ENCODE measurements at regions not wholly inside any gene's neighbourhood (a gene's known extent, or its start where the extent isn't known, plus 50 kb on each side); places are given as distances from the start of the nearest gene placed in this dataset.

DNA sequence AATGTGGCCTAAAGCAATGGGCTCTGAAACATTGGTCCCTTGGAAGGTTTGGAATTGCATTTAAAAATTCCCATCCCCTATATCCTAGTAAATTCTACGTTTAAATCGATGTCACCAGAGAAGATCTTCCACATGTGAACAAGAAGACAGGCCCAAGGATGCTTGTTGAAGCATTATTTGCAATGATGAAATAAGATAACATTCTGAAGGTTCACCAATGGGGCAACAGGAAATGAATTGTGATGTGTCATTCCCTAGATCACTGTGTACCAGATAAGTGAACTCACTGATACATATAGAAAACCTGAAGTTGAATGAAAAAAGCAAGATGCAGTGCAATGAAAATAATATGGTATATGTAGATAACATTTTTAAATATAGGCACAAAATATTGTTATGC is 464.3 kb upstream of the BTBD3 start:
- no peaks in the 10 kb centered on the region for H3K27me3 ChIP-seq (ENCODE audit: control insufficient read depth in 1 of 2, insufficient read depth in 2 of 2, low read length in 2 of 2)
- H3K4me1 ChIP-seq (ENCODE audit: insufficient read depth, low read length) = no peaks in the 10 kb centered on the region
- DNase-seq (ENCODE audit: low spot score) (no peak), ATAC-seq (no peak), FAIRE-seq (peak; percentile 15)
- 0% methylated on average over 2 of the region's 2 CpGs for WGBS (ENCODE audit: low lambda C conversion rate)
- POLR2A ChIA-PET = no interaction called here
- BruUV-seq (replicated peaks) = no TSS peak
- H3K27ac ChIP-seq (ENCODE audit: extremely low read length, insufficient read depth, low read length) = no peak overlapping the region
- H3K9ac ChIP-seq (ENCODE audit: insufficient read depth, low read depth, low read length) = no peak overlapping the region
- H3K4me3 ChIP-seq (replicated peaks in 1 of 3; ENCODE audit: insufficient read depth in 1 of 3, low read depth in 2 of 3, low read length in 3 of 3) = no peak overlapping the region
- no peaks in the 10 kb centered on the region for H3K36me3 ChIP-seq (replicated peaks in 1 of 2; ENCODE audit: control insufficient read depth in 1 of 2, insufficient read depth in 2 of 2, low read length in 2 of 2)
- H3K4me2 ChIP-seq (ENCODE audit: low read depth, low read length) = no peak overlapping the region
- in situ Hi-C loops (cut with HindIII; ENCODE audit: extremely low pct_ligation_motif_present, low pct_unique_long_range_greater_than_20kb) (no loop called here), intact Hi-C loops (cut with micrococcal nuclease; ENCODE audit: unreplicated experiment) (no loop called here)
- no peaks in the 10 kb centered on the region for H3K9me3 ChIP-seq (ENCODE audit: low read length)
- H4K20me1 ChIP-seq (ENCODE audit: insufficient read depth, low read length) = no peaks in the 10 kb centered on the region
- H2AFZ ChIP-seq (ENCODE audit: low read length) = no peak overlapping the region
- no peaks in the 10 kb centered on the region for H3K79me2 ChIP-seq (ENCODE audit: insufficient read depth, low read length)
- CTCF ChIA-PET (ENCODE audit: low intra/inter-chr PET ratio, low total read pairs) = no interaction called here
- no peak for TF ChIP-seq NPAS2 (CRISPR knock-in tag; IDR thresholded peaks at IDR 0.05; ENCODE audit: borderline replicate concordance)
- no peak for TF ChIP-seq ZNF572 (CRISPR knock-in tag; IDR thresholded peaks at IDR 0.05)
- TF ChIP-seq RBAK (CRISPR knock-in tag; IDR thresholded peaks at IDR 0.05) = no peak
- no peak for TF ChIP-seq HNRNPUL1 (IDR thresholded peaks at IDR 0.05; ENCODE audit: low read depth, low read length)
- TF ChIP-seq UBTF (CRISPR knock-in tag; IDR thresholded peaks at IDR 0.05) = no peak
- TF ChIP-seq U2AF1 (optimal IDR thresholded peaks at IDR 0.05; ENCODE audit: low read depth, low read length) = no peak
- no peak for TF ChIP-seq REL (CRISPR knock-in tag; conservative IDR thresholded peaks at IDR 0.05)
- TF ChIP-seq TP53 (CRISPR knock-in tag; conservative IDR thresholded peaks at IDR 0.05) = no peak
- TF ChIP-seq ELK4 (CRISPR knock-in tag; IDR thresholded peaks at IDR 0.05; ENCODE audit: borderline replicate concordance) = no peak
- TF ChIP-seq, protein P1, sequence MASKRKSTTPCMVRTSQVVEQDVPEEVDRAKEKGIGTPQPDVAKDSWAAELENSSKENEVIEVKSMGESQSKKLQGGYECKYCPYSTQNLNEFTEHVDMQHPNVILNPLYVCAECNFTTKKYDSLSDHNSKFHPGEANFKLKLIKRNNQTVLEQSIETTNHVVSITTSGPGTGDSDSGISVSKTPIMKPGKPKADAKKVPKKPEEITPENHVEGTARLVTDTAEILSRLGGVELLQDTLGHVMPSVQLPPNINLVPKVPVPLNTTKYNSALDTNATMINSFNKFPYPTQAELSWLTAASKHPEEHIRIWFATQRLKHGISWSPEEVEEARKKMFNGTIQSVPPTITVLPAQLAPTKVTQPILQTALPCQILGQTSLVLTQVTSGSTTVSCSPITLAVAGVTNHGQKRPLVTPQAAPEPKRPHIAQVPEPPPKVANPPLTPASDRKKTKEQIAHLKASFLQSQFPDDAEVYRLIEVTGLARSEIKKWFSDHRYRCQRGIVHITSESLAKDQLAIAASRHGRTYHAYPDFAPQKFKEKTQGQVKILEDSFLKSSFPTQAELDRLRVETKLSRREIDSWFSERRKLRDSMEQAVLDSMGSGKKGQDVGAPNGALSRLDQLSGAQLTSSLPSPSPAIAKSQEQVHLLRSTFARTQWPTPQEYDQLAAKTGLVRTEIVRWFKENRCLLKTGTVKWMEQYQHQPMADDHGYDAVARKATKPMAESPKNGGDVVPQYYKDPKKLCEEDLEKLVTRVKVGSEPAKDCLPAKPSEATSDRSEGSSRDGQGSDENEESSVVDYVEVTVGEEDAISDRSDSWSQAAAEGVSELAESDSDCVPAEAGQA (IDR thresholded peaks at IDR 0.05; ENCODE audit: low read depth) = no peak
- TF ChIP-seq, protein P1 (CRISPR knock-in tag; IDR thresholded peaks at IDR 0.05; ENCODE audit: borderline replicate concordance) = no peak
- TF ChIP-seq MIER2 (CRISPR knock-in tag; IDR thresholded peaks at IDR 0.05) = no peak
- TF ChIP-seq ZFP62 (CRISPR knock-in tag; IDR thresholded peaks at IDR 0.05) = no peak
- TF ChIP-seq, protein P2, sequence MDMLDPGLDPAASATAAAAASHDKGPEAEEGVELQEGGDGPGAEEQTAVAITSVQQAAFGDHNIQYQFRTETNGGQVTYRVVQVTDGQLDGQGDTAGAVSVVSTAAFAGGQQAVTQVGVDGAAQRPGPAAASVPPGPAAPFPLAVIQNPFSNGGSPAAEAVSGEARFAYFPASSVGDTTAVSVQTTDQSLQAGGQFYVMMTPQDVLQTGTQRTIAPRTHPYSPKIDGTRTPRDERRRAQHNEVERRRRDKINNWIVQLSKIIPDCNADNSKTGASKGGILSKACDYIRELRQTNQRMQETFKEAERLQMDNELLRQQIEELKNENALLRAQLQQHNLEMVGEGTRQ (IDR thresholded peaks at IDR 0.05; ENCODE audit: low read depth, low read length) = no peak
- TF ChIP-seq, protein P2 (CRISPR knock-in tag; IDR thresholded peaks at IDR 0.05; ENCODE audit: borderline replicate concordance) = no peak
